Chondrocyte (in vitro differentiated cells): ENCODE measurements at regions not wholly inside any gene's neighbourhood (a gene's known extent, or its start where the extent isn't known, plus 50 kb on each side); places are given as distances from the start of the nearest gene placed in this dataset.

Source experiments
- DNase-seq: peaks from one replicate; pipeline ENCODE4 v3.0.0; 2021; ENCODE audit warnings: mixed read lengths, low spot score
- H3K27ac Mint-ChIP-seq: one replicate; pipeline ENCODE4 v1.8.0; 2021; ENCODE audit warnings: mild to moderate bottlenecking, moderate library complexity, mixed read lengths; ENCODE audit not compliant: unreplicated experiment
- H3K27me3 Mint-ChIP-seq: 2 replicates; pipeline ENCODE4 v1.8.0; 2021; ENCODE audit warnings: low read depth, mixed read lengths
- H3K36me3 Mint-ChIP-seq: 2 replicates; pipeline ENCODE4 v1.8.0; 2021; ENCODE audit warnings: low read depth, mixed read lengths
- H3K4me1 Mint-ChIP-seq: 2 replicates; pipeline ENCODE4 v1.8.0; 2021; ENCODE audit warnings: low read depth, mild to moderate bottlenecking, mixed read lengths
- H3K4me3 Mint-ChIP-seq: one replicate; pipeline ENCODE4 v1.8.0; 2021; ENCODE audit warnings: mild to moderate bottlenecking, moderate library complexity, mixed read lengths; ENCODE audit not compliant: unreplicated experiment
- H3K9me3 Mint-ChIP-seq: 2 replicates; pipeline ENCODE4 v1.8.0; 2021; ENCODE audit warnings: low read depth, mixed read lengths
- TF ChIP-seq, protein P1 (sequence below): fragments of 200-600 bp; sonication (generic); IDR thresholded peaks from 2 replicates; pipeline ENCODE4 v1.5.0; 2021; ENCODE audit warnings: antibody characterized with exemption, mild to moderate bottlenecking, moderate library complexity

- H3K4me1 Mint-ChIP-seq: peaks cover 55% of the 10 kb centered on the region
- H3K27me3 Mint-ChIP-seq: no peaks in the 10 kb centered on the region
- TF ChIP-seq, protein P1, sequence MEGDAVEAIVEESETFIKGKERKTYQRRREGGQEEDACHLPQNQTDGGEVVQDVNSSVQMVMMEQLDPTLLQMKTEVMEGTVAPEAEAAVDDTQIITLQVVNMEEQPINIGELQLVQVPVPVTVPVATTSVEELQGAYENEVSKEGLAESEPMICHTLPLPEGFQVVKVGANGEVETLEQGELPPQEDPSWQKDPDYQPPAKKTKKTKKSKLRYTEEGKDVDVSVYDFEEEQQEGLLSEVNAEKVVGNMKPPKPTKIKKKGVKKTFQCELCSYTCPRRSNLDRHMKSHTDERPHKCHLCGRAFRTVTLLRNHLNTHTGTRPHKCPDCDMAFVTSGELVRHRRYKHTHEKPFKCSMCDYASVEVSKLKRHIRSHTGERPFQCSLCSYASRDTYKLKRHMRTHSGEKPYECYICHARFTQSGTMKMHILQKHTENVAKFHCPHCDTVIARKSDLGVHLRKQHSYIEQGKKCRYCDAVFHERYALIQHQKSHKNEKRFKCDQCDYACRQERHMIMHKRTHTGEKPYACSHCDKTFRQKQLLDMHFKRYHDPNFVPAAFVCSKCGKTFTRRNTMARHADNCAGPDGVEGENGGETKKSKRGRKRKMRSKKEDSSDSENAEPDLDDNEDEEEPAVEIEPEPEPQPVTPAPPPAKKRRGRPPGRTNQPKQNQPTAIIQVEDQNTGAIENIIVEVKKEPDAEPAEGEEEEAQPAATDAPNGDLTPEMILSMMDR: no peak
- H3K9me3 Mint-ChIP-seq: peaks cover 2% of the 10 kb centered on the region
- no peak overlapping the region for H3K4me3 Mint-ChIP-seq
- DNase-seq: no peak
- peak overlapping the region; percentile 89 for H3K27ac Mint-ChIP-seq
- no peaks in the 10 kb centered on the region for H3K36me3 Mint-ChIP-seq
Observed at GRCh38 chr7:116327135-116327534, 116.8 kb downstream of the TES start.

DNA sequence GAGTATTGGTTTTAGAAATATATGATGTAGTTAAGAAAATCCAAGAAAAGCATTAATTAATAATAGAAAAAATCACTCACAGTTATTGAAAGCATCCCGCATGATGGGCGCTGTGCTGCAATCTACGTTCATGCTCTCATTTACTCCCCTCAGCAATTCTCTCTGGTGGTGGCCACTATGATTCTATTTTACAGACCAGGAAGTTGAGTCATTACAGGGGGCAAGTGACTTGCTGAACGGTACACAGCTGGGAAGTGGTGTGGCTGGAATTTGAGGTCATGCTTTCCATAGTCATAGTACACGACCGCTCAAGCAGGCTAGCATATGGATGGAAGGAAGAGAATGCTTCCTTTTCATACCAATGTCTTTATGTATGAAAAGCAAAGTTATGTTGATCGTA is 117.4 kb downstream of the TES start:
- DNase-seq: no peak
- peaks cover 49% of the 10 kb centered on the region for H3K4me1 Mint-ChIP-seq
- peaks cover 2% of the 10 kb centered on the region for H3K9me3 Mint-ChIP-seq
- peak overlapping the region; percentile 1 for H3K4me3 Mint-ChIP-seq
- H3K27me3 Mint-ChIP-seq: no peaks in the 10 kb centered on the region
- H3K27ac Mint-ChIP-seq: peak overlapping the region; percentile 89
- TF ChIP-seq, protein P1: peak; percentile 16
- H3K36me3 Mint-ChIP-seq: no peaks in the 10 kb centered on the region

GRCh38 chr7:116328161-116328560 is 117.8 kb downstream of the TES start:
- TF ChIP-seq, protein P1: no peak
- no peak for DNase-seq
- Mint-ChIP-seq H3K27me3 (no peaks in the 10 kb centered on the region), H3K4me3 (peak overlapping the region; percentile 1), H3K9me3 (peaks cover 2% of the 10 kb centered on the region), H3K27ac (peak overlapping the region; percentile 89), H3K36me3 (no peaks in the 10 kb centered on the region), H3K4me1 (peaks cover 49% of the 10 kb centered on the region)

DNA sequence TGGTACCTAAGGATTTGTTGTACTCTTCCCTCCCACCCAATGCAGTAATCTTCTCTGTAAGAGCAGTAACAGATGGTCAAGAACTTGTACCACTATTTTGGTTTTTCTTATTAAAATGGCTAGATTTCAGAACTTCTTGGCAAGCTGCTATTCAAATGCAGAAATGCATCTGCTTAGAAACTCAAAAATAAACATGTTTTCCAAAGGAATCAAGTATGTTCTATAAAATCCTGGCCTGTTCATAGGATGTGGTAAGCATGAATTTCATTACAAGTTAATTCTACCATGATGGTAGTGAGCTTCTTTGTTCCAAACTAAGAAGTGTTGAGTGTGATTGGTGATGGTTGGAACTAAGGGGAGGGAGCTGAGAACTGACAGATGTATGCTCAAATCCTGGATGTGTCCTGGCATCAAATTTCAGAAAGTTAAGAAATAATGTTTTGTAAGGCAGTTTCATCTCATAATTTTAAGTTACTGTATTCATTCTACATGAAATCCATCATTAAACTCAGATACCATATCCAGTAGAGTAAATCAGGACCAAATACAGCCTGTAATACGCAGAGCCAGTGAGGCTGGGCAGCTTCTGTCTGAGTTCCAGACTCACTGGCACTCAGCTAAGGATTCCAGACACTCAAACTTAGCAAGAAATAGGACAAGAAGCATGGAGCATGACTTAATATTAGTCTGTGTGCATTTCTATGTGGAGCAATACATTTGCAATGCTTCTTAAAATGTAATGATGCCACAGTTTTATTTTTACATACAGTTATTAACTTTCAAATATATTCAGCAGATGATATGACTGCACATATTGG is 119.6 kb downstream of the TES start:
- Mint-ChIP-seq H3K9me3 (peaks cover 2% of the 10 kb centered on the region), H3K36me3 (no peaks in the 10 kb centered on the region), H3K27me3 (no peaks in the 10 kb centered on the region), H3K4me1 (peaks cover 40% of the 10 kb centered on the region), H3K27ac (peak overlapping the region; percentile 75), H3K4me3 (no peak overlapping the region)
- no peak for DNase-seq
- TF ChIP-seq, protein P1: no peak

DNA sequence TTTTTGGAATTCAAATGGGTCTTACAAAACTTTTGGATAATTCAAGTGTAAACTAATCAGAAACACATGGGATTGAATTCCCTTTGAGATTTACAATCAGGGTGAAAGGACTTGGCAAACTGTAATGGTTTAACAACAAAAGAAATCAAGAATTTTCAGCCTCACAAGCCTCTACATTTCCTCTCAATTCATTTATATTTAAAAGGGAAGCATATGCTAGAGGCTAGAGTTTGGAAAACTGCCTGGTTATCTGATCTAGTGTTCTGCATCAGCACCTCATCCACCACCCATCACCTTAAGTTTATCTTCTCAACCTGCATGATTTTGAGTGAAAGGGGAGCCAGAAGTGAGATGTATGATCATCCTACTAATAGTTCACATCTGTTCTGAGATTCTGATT is 120.7 kb downstream of the TES start:
- no peak for DNase-seq
- H3K36me3 Mint-ChIP-seq: no peaks in the 10 kb centered on the region
- no peaks in the 10 kb centered on the region for H3K27me3 Mint-ChIP-seq
- H3K9me3 Mint-ChIP-seq: peaks cover 2% of the 10 kb centered on the region
- no peak overlapping the region for H3K4me3 Mint-ChIP-seq
- no peak overlapping the region for H3K27ac Mint-ChIP-seq
- TF ChIP-seq, protein P1: no peak
- peaks cover 31% of the 10 kb centered on the region for H3K4me1 Mint-ChIP-seq
